ENCODE measurements at regions not wholly inside any gene's neighbourhood (a gene's known extent, or its start where the extent isn't known, plus 50 kb on each side); places are given as distances from the start of the nearest gene placed in this dataset.
A peak's percentile ranks its signal among the peaks of the same experiment; 100 is the strongest.

DNA sequence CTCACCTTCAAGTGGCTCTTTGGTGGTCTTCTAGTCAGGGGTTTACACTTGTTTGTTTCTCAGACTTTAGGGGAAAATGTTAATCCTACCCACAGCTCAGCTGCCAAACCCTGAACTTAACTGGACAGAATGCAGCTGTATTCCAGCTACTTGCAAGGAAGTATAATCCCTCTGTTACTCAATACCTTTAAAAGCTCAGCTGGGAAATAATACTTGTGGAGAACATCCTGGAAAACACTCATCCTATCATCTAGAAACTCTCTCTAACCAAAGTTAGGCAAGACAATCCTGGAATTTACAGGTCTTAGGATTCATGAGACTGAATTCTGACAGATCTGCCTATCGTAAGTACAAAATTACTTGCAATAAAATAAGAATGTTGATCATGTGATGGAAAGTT, 404.1 kb downstream of the ADAMTS20 start:
- no peaks in the 10 kb centered on the region for H3K9me3 ChIP-seq
- TF ChIP-seq EP300 (IDR thresholded peaks at IDR 0.05) (peak in 1 of 2 donors; percentile 27), POLR2A (IDR thresholded peaks at IDR 0.05) (no peak)
- TF ChIP-seq, protein P1, sequence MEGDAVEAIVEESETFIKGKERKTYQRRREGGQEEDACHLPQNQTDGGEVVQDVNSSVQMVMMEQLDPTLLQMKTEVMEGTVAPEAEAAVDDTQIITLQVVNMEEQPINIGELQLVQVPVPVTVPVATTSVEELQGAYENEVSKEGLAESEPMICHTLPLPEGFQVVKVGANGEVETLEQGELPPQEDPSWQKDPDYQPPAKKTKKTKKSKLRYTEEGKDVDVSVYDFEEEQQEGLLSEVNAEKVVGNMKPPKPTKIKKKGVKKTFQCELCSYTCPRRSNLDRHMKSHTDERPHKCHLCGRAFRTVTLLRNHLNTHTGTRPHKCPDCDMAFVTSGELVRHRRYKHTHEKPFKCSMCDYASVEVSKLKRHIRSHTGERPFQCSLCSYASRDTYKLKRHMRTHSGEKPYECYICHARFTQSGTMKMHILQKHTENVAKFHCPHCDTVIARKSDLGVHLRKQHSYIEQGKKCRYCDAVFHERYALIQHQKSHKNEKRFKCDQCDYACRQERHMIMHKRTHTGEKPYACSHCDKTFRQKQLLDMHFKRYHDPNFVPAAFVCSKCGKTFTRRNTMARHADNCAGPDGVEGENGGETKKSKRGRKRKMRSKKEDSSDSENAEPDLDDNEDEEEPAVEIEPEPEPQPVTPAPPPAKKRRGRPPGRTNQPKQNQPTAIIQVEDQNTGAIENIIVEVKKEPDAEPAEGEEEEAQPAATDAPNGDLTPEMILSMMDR (IDR thresholded peaks at IDR 0.05): no peak
- peak overlapping the region in 1 of 4 donors; percentile 1 for H3K27ac ChIP-seq
- DNase-seq (ENCODE audit: low spot score in 2 of 2): no peak
- no peak overlapping the region for H3K4me3 ChIP-seq
- no peaks in the 10 kb centered on the region for H3K36me3 ChIP-seq
- peaks cover 0 to 11% (median 0%) of the 10 kb centered on the region in 4 donors for H3K4me1 ChIP-seq
- 71 to 73% methylated on average over 1 of the region's 1 CpG for WGBS, 2 donors
- H3K27me3 ChIP-seq: no peaks in the 10 kb centered on the region

DNA sequence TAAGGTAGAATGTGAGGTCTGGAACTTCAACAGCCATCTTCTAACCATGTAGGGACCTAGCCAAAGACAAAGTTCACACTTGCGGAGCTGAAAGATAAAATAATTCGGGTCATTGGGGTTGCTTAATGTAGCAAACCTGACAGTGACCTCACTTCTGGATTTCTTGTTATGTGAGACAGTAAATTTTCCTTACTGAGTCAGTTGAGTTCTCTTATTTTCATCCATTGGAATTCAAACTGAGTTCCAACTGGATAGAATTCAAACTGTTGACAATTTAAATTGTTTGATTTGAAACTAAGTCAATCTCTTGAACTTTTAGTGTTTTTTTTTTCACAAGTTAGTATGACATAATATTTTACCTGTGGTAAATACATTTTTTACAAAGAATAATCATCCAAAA, 406.5 kb downstream of the ADAMTS20 start:
- H3K27ac ChIP-seq: no peak overlapping the region
- 71 to 74% methylated on average over 2 of the region's 2 CpGs for WGBS, 2 donors

DNA sequence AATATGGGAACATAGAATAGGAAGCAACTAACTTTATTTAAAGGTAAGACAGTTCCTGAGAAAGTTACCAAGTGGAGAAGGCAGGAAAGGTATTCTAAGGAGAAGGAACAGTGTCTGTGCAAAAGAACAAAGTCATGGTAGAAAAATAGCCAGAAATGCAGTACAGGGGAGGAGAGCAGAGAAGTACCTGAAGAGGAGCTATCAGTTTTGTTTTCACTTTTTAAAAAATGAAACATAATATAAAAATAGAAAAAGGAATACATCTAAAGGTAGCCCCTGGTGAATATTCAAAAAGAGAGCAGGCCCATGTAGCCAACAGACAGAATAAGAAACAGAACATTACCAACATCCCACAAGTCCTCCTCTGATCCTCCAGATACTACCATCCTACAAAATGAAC, 408.7 kb downstream of the ADAMTS20 start:
- no peak overlapping the region for H3K27ac ChIP-seq

More for the DNA sequence above, 406.5 kb downstream of the ADAMTS20 start:
- Histone ChIP-seq H3K4me3 (no peak overlapping the region), H3K36me3 (no peaks in the 10 kb centered on the region), H3K9me3 (no peaks in the 10 kb centered on the region), H3K27me3 (no peaks in the 10 kb centered on the region), H3K4me1 (peaks cover 0 to 7% (median 0%) of the 10 kb centered on the region in 4 donors)
- TF ChIP-seq EP300 (IDR thresholded peaks at IDR 0.05) (no peak), POLR2A (IDR thresholded peaks at IDR 0.05) (no peak)
- TF ChIP-seq, protein P1 (IDR thresholded peaks at IDR 0.05): no peak
- DNase-seq (ENCODE audit: low spot score in 2 of 2): no peak

DNA sequence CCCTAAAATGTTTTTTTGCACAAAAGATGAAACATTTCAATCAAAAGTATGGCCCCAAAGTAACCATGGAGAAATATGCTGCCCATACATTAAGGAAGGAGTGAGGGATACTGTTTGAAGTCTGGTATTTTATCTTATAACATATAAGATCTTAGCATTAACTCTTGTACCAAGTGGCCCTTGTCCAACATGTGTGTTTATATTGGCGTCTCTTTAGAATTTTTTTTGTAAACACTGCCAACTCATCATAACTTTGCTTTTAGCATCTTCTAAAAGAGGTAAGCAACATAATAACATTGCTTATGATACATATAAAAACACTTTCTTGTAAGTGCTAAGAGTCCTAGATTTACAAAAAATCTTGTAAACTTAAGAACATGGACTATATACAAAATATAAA, 419.7 kb downstream of the ADAMTS20 start:
- Histone ChIP-seq H3K27ac (no peak overlapping the region), H3K9me3 (peaks cover 0 to 3% (median 0%) of the 10 kb centered on the region in 4 donors), H3K27me3 (no peaks in the 10 kb centered on the region), H3K4me3 (no peak overlapping the region), H3K36me3 (no peaks in the 10 kb centered on the region), H3K4me1 (no peaks in the 10 kb centered on the region)
- WGBS, 2 donors: 49 to 54% methylated on average over 1 of the region's 1 CpG
- no peak for DNase-seq (ENCODE audit: low spot score in 2 of 2)
- TF ChIP-seq POLR2A (IDR thresholded peaks at IDR 0.05) (no peak), EP300 (IDR thresholded peaks at IDR 0.05) (no peak)
- TF ChIP-seq, protein P1 (IDR thresholded peaks at IDR 0.05): no peak

More for the DNA sequence above, 408.7 kb downstream of the ADAMTS20 start:
- Histone ChIP-seq H3K4me3 (no peak overlapping the region), H3K4me1 (peaks cover 0 to 7% (median 0%) of the 10 kb centered on the region in 4 donors), H3K36me3 (no peaks in the 10 kb centered on the region), H3K9me3 (peaks cover 0 to 17% (median 3%) of the 10 kb centered on the region in 4 donors), H3K27me3 (no peaks in the 10 kb centered on the region)
- TF ChIP-seq POLR2A (IDR thresholded peaks at IDR 0.05): no peak
- TF ChIP-seq, protein P1 (IDR thresholded peaks at IDR 0.05): no peak
- TF ChIP-seq EP300 (IDR thresholded peaks at IDR 0.05): no peak
- DNase-seq (ENCODE audit: low spot score in 2 of 2): no peak

DNA sequence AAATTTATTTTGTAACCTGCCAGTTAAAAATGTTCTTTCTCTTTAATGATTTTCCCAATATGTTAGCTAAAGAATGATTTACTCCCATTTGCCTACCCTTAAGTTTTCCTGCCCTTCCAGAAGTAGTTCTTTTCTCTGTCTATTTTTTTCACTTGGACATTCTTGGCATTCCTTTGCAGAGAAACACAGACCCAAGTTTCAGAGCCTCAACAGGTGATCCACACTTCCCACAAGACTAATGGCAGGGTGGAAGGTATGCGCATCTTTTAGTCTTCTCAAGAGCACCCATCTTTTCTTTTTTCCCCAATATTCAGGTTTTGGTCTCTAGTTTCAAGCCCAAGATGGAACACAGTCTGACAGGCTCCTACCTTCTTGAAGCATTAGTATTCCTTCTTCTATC, 420.7 kb downstream of the ADAMTS20 start:
- no peak for DNase-seq (ENCODE audit: low spot score in 2 of 2)
- TF ChIP-seq EP300 (IDR thresholded peaks at IDR 0.05) (no peak), POLR2A (IDR thresholded peaks at IDR 0.05) (no peak)
- TF ChIP-seq, protein P1 (IDR thresholded peaks at IDR 0.05): no peak
- Histone ChIP-seq H3K27ac (no peak overlapping the region), H3K36me3 (no peaks in the 10 kb centered on the region), H3K4me3 (no peak overlapping the region), H3K4me1 (no peaks in the 10 kb centered on the region), H3K9me3 (peaks cover 0 to 2% (median 0%) of the 10 kb centered on the region in 4 donors), H3K27me3 (no peaks in the 10 kb centered on the region)
- 97 to 100% methylated on average over 1 of the region's 1 CpG for WGBS, 2 donors

Measured in tibial nerve (tissue), 4 donors.